GM13977 (cell line): ENCODE measurements at regions not wholly inside any gene's neighbourhood (a gene's known extent, or its start where the extent isn't known, plus 50 kb on each side); places are given as distances from the start of the nearest gene placed in this dataset.

Source experiments
- DNase-seq: peaks from one replicate; pipeline ENCODE4 v3.0.0; 2012; ENCODE audit warnings: low spot score
- in situ Hi-C: fragments of 300-500 bp; cut with MboI; formaldehyde crosslinking; loops from one replicate; pipeline ENCODE4 v1.12.0; 2022; ENCODE audit warnings: low sequenced_read_pairs, low pct_unique_long_range_greater_than_20kb, mixed read lengths, inconsistent platforms; ENCODE audit not compliant: unreplicated experiment
- TF ChIP-seq, protein P1 (sequence below): IDR thresholded peaks from 2 replicates; pipeline ENCODE4 v1.5.1; 2012; ENCODE audit warnings: mild to moderate bottlenecking, control low read depth; ENCODE audit not compliant: insufficient read depth; ENCODE audit errors: extremely low read depth, missing control alignments

DNA sequence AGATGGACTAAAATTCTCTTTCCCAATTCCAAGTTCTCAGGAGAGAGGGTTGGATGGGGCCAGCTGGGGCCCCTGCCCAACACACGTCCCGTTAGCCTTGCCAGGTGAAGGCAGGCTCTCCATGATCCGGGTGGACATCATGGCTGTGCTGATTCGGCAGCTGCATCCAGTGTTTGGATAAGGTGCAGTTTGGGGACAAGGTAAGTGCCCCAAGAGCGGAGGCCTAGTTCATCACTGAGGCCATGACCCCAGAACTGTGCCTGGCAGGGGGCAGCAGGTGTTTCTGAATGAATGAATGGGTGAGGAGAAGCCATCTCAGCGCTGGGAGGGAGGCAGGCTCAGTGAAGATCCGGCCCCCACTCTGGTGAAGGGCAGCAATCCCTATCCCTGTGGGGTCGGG, 520.4 kb downstream of the TBC1D22A start:
- in situ Hi-C loops, result no loop called here
- no peak for DNase-seq
- TF ChIP-seq, protein P1, sequence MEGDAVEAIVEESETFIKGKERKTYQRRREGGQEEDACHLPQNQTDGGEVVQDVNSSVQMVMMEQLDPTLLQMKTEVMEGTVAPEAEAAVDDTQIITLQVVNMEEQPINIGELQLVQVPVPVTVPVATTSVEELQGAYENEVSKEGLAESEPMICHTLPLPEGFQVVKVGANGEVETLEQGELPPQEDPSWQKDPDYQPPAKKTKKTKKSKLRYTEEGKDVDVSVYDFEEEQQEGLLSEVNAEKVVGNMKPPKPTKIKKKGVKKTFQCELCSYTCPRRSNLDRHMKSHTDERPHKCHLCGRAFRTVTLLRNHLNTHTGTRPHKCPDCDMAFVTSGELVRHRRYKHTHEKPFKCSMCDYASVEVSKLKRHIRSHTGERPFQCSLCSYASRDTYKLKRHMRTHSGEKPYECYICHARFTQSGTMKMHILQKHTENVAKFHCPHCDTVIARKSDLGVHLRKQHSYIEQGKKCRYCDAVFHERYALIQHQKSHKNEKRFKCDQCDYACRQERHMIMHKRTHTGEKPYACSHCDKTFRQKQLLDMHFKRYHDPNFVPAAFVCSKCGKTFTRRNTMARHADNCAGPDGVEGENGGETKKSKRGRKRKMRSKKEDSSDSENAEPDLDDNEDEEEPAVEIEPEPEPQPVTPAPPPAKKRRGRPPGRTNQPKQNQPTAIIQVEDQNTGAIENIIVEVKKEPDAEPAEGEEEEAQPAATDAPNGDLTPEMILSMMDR, result no peak

DNA sequence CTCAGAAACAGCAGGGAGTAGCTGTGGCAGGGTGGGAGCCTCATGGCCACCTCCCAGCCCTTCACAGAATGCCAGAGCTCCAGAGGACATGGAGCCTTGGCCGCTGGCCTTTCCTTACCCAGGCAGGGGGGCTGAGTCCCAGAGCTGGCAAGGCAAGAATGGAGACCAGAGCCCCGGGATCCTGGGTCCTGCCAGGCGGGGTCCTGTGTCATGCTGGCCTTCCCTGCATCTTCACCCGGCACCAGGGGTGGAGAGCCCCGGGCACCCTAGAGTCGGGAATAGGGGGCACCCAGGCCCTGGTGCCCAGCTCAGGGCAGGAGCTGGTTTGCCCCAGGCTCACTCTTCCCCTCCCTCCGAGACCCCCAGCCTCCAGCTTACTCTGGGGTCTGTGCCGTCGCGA, 519.9 kb downstream of the TBC1D22A start:
- DNase-seq, result no peak
- in situ Hi-C loops, result no loop called here
- TF ChIP-seq, protein P1, result no peak

DNA sequence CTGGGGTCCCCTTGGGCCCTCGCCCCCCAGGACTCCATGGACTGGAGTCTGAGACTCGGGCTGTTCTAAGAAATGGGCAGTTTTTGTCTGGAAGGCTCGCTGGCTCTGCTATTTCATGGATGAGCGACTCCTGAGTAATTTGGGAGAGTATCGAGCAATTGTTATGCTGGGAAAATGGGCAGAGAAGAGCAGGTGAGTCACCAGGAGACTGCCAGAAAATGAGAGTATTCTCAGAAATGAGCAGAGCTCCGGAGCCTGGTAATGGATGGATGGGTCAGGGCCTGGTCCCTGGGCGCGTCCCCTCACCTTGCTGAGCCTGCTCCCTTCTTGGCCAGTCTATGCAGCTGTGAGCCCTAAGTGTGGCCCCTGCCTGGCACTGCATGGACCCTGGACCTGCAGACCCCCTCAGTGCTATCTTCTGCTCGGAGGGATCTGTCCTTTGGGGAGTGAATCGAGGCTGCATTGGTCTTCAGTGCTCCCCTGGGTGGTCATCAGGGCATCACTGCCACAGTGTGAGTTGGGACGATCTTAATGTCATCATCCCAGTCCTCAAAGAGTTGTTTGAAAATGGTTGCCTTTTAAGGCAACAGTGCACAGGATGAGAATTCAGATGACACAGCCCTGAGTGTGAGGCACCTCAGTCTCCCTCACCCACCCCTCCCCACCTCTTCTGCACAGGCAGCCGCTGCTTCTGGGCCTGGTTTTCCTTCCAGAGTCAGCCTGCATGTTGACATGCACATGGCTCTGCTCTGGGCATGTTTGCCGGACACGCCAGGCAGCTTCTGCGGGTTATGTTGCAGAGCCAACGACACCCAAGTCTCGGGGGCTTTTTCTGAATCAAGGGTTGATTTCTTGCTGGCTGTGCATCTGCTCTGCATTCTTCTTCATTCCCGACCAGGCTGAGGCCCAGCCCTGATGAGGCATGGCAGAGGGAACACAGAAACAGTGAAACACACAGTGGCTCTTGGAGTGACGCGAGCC, 519.0 kb downstream of the TBC1D22A start:
- in situ Hi-C loops, result no loop called here
- TF ChIP-seq, protein P1, result no peak
- no peak for DNase-seq

- in situ Hi-C loops, result no loop called here
- TF ChIP-seq, protein P1, result no peak
- DNase-seq, result no peak
Measured at GRCh38 chr22:47280301-47280700, 517.9 kb downstream of the TBC1D22A start.

DNA sequence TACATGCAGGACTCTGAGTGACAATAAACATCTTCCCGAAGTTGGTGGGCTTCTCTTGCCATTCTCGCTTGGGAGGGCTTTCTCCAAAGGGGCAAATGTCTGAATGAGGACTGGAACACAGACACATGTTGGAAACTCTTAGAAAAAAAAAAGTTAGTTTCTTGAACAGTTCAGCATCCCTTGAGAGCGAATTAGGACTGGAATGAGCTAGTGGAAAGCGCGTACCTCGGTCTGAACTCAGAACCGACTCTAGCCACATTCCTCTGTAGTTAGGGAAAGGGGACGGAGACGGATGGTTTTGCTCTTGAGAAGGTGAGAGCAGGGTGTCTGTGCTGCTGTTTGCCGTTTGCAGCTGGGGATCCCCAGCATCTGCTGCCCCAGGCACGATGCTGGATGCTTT, 517.3 kb downstream of the TBC1D22A start:
- in situ Hi-C loops, result no loop called here

DNA sequence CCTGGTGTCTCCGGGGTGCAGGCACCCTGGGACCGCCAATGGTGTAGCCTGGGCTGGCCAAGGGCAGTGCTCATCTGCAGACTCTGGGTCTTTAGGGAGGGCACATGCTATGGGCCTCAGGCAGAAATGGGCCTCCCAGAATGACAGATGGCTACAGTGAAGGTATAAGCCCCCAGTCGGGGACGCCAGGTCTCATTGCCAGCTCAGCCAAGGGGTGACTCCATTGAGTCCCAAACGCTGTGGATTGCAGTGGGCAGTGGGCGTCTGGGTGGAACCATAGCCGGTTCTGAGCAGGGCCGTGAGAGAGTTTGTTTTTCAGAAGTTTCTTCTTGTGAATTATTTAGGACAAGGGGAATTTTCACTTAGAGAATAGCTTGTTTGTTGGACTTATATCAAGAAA, 516.9 kb downstream of the TBC1D22A start:
- in situ Hi-C loops, result no loop called here
- TF ChIP-seq, protein P1, result no peak
- DNase-seq, result no peak

More for the DNA sequence above, 517.3 kb downstream of the TBC1D22A start:
- TF ChIP-seq, protein P1, result no peak
- DNase-seq, result no peak
